ENCODE measurements at regions not wholly inside any gene's neighbourhood (a gene's known extent, or its start where the extent isn't known, plus 50 kb on each side); places are given as distances from the start of the nearest gene placed in this dataset.

DNA sequence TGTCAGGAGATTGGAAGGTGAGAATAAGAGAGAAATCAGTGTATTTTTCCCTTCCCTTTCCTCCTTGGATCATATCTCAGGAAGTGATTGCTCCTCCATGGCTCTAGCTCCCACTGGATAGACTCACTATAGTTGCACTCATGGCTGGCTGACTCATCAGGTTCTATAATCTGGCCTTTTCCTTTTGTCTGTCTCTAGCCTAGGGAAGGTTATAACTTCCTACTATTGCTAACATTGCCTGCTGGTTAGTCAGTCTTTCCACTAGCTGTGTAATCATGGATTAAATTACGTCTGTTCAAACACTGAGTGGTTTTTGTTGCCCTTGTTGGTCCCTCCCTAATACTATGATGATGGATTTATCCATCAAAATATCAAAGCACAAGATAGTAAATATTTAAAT, 195.5 kb upstream of the VEGFC start:
- TF ChIP-seq, protein P1, sequence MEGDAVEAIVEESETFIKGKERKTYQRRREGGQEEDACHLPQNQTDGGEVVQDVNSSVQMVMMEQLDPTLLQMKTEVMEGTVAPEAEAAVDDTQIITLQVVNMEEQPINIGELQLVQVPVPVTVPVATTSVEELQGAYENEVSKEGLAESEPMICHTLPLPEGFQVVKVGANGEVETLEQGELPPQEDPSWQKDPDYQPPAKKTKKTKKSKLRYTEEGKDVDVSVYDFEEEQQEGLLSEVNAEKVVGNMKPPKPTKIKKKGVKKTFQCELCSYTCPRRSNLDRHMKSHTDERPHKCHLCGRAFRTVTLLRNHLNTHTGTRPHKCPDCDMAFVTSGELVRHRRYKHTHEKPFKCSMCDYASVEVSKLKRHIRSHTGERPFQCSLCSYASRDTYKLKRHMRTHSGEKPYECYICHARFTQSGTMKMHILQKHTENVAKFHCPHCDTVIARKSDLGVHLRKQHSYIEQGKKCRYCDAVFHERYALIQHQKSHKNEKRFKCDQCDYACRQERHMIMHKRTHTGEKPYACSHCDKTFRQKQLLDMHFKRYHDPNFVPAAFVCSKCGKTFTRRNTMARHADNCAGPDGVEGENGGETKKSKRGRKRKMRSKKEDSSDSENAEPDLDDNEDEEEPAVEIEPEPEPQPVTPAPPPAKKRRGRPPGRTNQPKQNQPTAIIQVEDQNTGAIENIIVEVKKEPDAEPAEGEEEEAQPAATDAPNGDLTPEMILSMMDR (conservative IDR thresholded peaks at IDR 0.05; ENCODE audit: low read length): no peak
- TF ChIP-seq EZH2phosphoT487 (IDR thresholded peaks at IDR 0.05; ENCODE audit: borderline replicate concordance, low read depth, low read length): no peak
